ENCODE measurements at regions not wholly inside any gene's neighbourhood (a gene's known extent, or its start where the extent isn't known, plus 50 kb on each side); places are given as distances from the start of the nearest gene placed in this dataset.
"Not testable (repeated sequence)": the region's sequence is repeated elsewhere in the genome, so short reads cannot be mapped to it uniquely, and the experiment has no call there.

GRCh38 chr18:41121116-41121826 is 833.8 kb upstream of the PIK3C3 start:
- DNase-seq, result no peak

GRCh38 chr18:41119031-41119430 is 836.0 kb upstream of the PIK3C3 start:
- DNase-seq, result no peak

GRCh38 chr18:41113885-41114482 is 841.0 kb upstream of the PIK3C3 start:
- DNase-seq, result no peak

DNA sequence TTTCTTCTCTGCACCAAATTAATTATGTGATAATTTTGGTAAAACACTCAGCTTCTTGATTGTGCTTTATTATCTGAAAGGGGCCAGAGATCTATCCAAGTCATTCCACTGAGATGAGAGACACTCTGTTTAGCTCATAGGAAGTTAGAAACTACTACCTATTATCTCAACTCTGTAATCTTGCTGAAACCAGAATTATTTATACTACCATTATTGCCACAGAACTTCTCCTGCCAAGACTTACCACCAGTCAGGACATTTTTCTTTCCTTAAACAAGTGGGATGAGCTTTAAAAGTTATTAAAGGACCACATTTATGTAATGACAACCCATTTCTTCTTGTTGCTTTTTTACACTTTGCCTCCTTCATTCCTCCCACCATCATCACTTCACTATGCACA is 855.6 kb upstream of the PIK3C3 start:
- DNase-seq, result no peak

GRCh38 chr18:41096504-41096903 is 858.5 kb upstream of the PIK3C3 start:
- DNase-seq, result peak; percentile 21

- no peak for DNase-seq
These were observed 878.0 kb upstream of the PIK3C3 start for GRCh38 chr18:41077076-41077475.

DNA sequence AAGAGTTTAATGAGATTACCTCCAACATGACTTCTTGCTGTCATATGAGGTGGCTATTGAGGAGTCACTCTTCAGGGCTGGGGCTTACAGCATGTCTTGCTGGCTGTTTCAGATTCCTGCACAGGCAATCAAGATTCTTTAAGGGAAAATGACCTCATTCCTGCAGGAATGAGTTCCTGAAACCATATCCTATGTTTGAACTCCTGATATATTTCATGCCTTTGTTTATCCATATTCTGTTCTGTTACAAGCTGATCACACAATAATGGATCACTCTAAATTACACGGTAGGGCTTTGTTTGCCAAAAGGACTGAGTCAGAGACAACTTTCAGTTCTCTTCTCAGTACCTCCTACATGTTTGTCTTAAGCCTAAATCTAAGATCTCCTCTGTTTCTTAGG is 879.8 kb upstream of the PIK3C3 start:
- DNase-seq, result no peak

DNA sequence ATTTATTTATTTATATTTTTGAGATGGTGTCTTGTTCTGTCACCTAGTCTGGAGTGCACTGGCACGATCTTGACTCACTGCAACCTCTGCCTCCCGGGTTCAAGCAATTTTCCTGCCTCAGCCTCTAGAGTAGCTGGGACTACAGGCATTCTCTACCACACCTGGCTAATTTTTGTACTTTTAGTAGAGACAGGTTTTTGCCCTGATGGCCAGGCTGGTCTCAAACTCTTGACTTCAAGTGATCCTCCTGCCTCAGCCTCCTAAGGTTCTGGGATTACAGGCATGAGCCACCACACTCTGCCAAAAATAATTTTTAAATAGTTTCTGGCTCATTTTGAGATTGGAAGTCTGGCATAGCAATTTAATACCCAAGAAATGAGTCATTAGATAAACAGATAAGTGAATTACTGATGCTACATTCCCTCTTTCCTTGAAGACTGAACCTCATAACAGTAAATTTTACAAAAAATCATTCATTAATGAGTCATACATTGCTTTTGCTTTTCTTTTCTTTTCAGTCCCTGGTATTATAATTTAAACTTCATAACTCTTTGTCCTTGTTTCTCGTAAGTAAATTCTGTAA is 881.6 kb upstream of the PIK3C3 start:
- no peak for DNase-seq

GRCh38 chr18:41072946-41073345 is 882.1 kb upstream of the PIK3C3 start:
- no peak for DNase-seq

DNA sequence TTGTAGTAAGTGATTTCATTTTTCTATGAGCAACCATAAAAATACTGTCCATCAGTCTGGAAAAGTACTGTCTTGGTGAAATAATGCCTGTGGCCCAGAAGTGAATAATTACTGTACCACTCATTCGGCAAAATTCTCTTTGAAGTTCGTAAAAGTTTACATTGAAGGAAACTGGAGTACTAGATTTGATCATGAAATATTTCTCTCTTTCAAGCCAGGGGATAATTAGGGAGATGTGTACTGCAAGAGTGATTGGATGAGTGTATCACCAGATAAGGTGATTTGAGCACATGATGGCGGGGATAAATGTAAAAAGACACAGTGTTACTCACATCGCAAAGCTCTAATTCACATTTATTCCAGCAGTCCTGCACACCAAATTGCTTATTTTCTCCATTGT is 883.2 kb upstream of the PIK3C3 start:
- no peak for DNase-seq

DNA sequence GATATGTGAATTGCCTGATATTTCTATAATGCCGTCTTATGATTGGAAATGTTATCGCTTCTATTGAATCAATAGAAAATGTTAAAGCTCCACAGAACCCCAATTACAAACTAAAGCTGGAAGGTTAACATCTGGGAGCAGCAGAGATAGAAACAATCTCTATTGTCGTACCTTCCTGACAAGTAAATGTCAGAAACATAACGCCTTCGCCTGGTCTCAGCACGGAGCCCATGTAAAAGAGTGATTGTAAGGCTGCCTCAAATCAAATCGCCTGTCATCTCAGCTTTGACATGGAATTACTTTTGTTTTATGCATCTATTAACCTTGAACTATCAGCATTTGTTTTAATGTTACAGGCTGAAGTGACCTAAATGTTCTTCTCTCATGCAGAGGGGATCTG is 885.9 kb upstream of the PIK3C3 start:
- DNase-seq, result no peak

DNA sequence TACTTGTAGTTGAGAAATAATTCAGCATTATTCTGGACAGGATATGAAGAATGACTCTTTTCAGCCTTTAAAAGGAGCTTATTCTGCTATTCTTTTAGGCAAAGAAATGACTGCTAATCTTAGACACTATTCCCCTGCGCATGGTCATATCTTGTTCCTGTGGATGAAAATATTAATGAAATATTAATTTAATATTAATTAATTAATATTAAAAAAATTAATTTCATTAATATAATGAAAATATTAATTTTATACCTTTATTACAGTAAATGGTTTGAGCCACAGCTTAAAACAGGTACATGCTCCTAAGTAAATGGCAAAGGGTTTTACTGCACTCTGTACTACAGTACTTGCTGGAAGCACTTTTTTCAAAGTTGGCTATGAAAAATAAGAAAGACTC is 890.1 kb upstream of the PIK3C3 start:
- DNase-seq, result no peak

DNA sequence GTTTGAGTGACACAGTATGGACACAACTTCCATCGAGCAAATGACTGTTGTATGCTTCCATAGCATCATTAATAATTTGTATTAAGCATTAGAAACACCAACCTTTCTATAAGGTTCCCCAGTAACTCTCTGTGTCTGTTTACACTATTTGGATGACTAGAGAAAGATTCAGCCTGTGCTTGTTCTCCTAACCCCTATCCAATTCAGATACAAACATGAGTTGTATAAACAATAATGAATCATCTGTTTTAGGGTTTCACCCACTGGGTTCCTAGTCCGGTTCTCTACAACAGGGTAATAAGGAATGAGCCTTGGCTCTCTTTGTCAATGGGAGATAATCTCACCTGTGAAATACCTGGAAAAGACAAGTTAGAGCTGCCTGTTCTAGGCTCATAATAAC is 894.1 kb upstream of the PIK3C3 start:
- DNase-seq, result no peak

DNA sequence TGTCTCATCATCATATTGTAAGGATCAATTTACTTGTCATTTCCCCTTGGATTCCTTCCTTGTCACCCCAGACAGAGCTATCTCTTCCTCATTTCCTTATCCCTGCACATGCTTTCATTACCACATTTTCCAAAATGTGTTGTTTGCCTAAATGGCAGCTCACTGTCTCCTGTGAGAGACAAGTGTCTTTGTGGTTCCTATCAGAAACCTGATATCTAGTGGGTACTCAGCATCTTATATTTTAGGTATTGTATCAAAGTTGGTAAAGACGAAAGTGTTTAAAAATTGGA is 896.0 kb upstream of the PIK3C3 start:
- no peak for DNase-seq

GRCh38 chr18:41058351-41059125 is 896.5 kb upstream of the PIK3C3 start:
- DNase-seq, result no peak

- no peak for DNase-seq
These were observed 902.4 kb upstream of the PIK3C3 start for GRCh38 chr18:41052625-41053024.

GRCh38 chr18:41046250-41046649 is 908.8 kb upstream of the PIK3C3 start:
- not testable (repeated sequence) for DNase-seq

GRCh38 chr18:41043876-41044275 is 911.2 kb upstream of the PIK3C3 start:
- DNase-seq, result no peak

GRCh38 chr18:41042866-41043265 is 912.2 kb upstream of the PIK3C3 start:
- DNase-seq, result no peak

- no peak for DNase-seq
These were observed 917.0 kb upstream of the PIK3C3 start for GRCh38 chr18:41038071-41038470.

DNA sequence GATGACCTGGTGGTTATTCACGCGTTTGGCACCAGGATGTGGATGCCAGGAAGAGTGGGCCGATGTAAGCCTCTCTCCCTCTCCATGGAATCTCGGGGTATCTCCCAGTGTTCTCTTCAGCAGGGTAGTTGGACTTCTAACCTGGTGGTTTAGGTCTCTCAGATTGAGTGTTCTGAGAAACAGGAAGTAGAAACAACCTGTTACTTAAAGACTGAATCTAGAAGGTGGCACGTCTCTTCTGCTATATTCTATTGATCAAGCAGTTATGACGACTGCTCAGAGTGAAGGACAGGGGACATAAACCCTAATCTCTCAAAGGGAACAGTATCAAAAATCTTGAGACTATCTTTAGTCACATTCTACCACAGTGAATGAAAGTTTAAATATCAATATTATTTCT is 918.7 kb upstream of the PIK3C3 start:
- no peak for DNase-seq

GRCh38 chr18:41034413-41034812 is 920.6 kb upstream of the PIK3C3 start:
- DNase-seq, result no peak

GRCh38 chr18:41025666-41026065 is 929.4 kb upstream of the PIK3C3 start:
- DNase-seq, result peak; percentile 28

DNA sequence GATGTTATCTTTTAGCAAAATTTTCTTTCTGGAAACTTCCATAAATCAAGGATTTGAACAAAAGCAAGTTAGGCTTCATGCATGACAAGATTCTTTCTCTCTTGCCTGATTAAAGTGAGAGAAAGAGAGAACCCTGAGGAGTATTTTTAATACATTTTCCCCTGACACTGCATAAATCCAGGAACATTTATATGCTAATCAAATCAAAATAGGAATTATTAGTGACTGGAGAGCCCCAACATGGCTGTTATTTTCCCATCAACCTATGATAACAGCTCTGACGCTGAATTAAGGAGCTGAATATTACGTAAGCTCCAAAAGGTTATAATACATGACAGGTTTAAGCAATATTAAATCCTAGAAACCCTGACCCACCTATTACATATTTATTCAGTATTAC is 930.2 kb upstream of the PIK3C3 start:
- no peak for DNase-seq
